ENCODE measurements at regions not wholly inside any gene's neighbourhood (a gene's known extent, or its start where the extent isn't known, plus 50 kb on each side); places are given as distances from the start of the nearest gene placed in this dataset.
"Not testable (repeated sequence)": the region's sequence is repeated elsewhere in the genome, so short reads cannot be mapped to it uniquely, and the experiment has no call there.

- DNase-seq: no peak
Observed at GRCh38 chr3:167100651-167101050, 279.4 kb downstream of the ZBBX start.

- no peak for DNase-seq
Observed at GRCh38 chr3:167100200-167100599, 279.9 kb downstream of the ZBBX start.

- DNase-seq: no peak
Observed at GRCh38 chr3:167095976-167096375, 284.1 kb downstream of the ZBBX start.

- DNase-seq: no peak
Observed at GRCh38 chr3:167094632-167095031, 285.5 kb downstream of the ZBBX start.

GRCh38 chr3:167091226-167091625, 288.9 kb downstream of the ZBBX start:
- no peak for DNase-seq

GRCh38 chr3:167084545-167084944, 295.6 kb downstream of the ZBBX start:
- DNase-seq: no peak

- no peak for DNase-seq
Observed at GRCh38 chr3:167078070-167078622, 302.0 kb downstream of the ZBBX start.

GRCh38 chr3:167067787-167068161, 312.3 kb downstream of the ZBBX start:
- no peak for DNase-seq

- no peak for DNase-seq
Observed at GRCh38 chr3:167066977-167067786, 312.9 kb downstream of the ZBBX start.

- no peak for DNase-seq
Observed at GRCh38 chr3:167057581-167057980, 322.5 kb downstream of the ZBBX start.

GRCh38 chr3:167054926-167055325, 325.2 kb downstream of the ZBBX start:
- DNase-seq: peak; percentile 35

- no peak for DNase-seq
Observed at GRCh38 chr3:167051421-167051820, 328.7 kb downstream of the ZBBX start.

- no peak for DNase-seq
Observed at GRCh38 chr3:167033866-167034265, 346.2 kb downstream of the ZBBX start.

- no peak for DNase-seq
Observed at GRCh38 chr3:167032267-167032876, 347.7 kb downstream of the ZBBX start.

- no peak for DNase-seq
Observed at GRCh38 chr3:167031364-167032049, 348.6 kb downstream of the ZBBX start.

- DNase-seq: no peak
Observed at GRCh38 chr3:167030082-167030725, 349.9 kb downstream of the ZBBX start.

- not testable (repeated sequence) for DNase-seq
Observed at GRCh38 chr3:167019503-167019902, 360.6 kb downstream of the ZBBX start.

- DNase-seq: not testable (repeated sequence)
Observed at GRCh38 chr3:167018591-167019111, 361.4 kb downstream of the ZBBX start.

- no peak for DNase-seq
Observed at GRCh38 chr3:167012691-167013090, 367.4 kb downstream of the ZBBX start.

- no peak for DNase-seq
Observed at GRCh38 chr3:167008791-167009190, 371.3 kb downstream of the ZBBX start.

- DNase-seq: no peak
Observed at GRCh38 chr3:167001374-167001773, 378.7 kb downstream of the ZBBX start.

GRCh38 chr3:166993015-166993630, 387.0 kb downstream of the ZBBX start:
- no peak for DNase-seq

All from right hindlimb (tissue), 1 donor.